ENCODE measurements at regions not wholly inside any gene's neighbourhood (a gene's known extent, or its start where the extent isn't known, plus 50 kb on each side); places are given as distances from the start of the nearest gene placed in this dataset.

DNA sequence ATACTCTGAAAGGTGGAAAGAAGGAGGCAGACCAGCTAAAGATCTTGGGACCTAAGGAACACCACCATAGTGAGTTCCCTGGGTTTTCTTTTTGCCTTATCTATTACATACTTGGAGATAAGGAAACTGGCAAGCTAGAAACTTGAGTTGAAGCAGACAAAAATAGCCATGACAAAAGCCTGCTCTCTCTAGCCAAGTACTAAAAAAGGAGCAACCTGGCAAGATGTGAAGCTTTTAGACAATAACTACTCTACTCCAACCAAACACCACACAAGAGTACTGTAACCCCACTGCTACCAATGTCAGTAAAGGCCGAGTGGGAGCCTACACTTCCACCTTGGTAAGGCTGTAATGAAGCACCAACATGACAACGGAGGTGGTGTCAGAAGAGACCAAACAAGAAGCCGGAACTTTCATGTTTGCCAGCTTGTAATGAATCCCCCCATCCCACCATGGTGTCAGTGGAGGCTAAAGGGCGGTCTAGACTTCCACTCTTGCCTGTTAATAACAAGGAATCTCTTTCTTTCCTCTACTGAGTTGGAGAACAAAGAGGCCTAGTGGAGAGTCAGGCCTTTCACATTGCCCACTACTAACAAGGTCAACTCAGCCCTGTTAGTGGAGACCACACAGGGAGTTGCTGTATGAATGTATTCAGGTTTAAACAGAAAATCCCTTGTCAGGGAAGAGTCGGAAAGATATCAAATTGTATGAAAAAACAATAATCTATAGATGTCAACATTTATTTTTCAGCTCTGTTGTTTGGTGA lies 55.8 kb upstream of the DYNC1I1 start:
- TF ChIP-seq CTCF (conservative IDR thresholded peaks at IDR 0.05; ENCODE audit: low read length) (no peak), EZH2phosphoT487 (IDR thresholded peaks at IDR 0.05; ENCODE audit: borderline replicate concordance, low read depth, low read length) (no peak)

Data from OCI-LY7 (cell line).